ENCODE measurements at regions not wholly inside any gene's neighbourhood (a gene's known extent, or its start where the extent isn't known, plus 50 kb on each side); places are given as distances from the start of the nearest gene placed in this dataset.
A peak's percentile ranks its signal among the peaks of the same experiment; 100 is the strongest.

GRCh38 chr11:128214263-128214662 lies 373.1 kb downstream of the ETS1 start:
- H3K36me3 ChIP-seq (ENCODE audit: insufficient read depth, low read length) = no peaks in the 10 kb centered on the region
- DNase-seq (ENCODE audit: low read depth) (no peak), FAIRE-seq (no peak)
- Mint-ChIP-seq H3K9me3 (ENCODE audit: unreplicated experiment) (peaks cover 4% of the 10 kb centered on the region), H3K4me1 (ENCODE audit: low read depth, unreplicated experiment) (peaks cover 28% of the 10 kb centered on the region), H3K27me3 (ENCODE audit: low read depth, unreplicated experiment) (no peaks in the 10 kb centered on the region), H3K4me3 (ENCODE audit: unreplicated experiment) (no peak overlapping the region), H3K36me3 (ENCODE audit: low read depth, unreplicated experiment) (peaks cover 2% of the 10 kb centered on the region), H3K27ac (ENCODE audit: unreplicated experiment) (no peak overlapping the region)
- H3K4me3 ChIP-seq (ENCODE audit: insufficient read depth, low read depth, low read length) = no peak overlapping the region
- no peaks in the 10 kb centered on the region for H3K9me3 ChIP-seq (ENCODE audit: insufficient read depth, low read depth, low read length)
- H3K27me3 ChIP-seq (ENCODE audit: insufficient read depth, low read length) = no peaks in the 10 kb centered on the region
- no peaks in the 10 kb centered on the region for H3K79me2 ChIP-seq (ENCODE audit: insufficient read depth, low read length)
- H3K4me2 ChIP-seq (ENCODE audit: low read length) = no peak overlapping the region
- H3K9ac ChIP-seq (ENCODE audit: low read length) = no peak overlapping the region
- no peak overlapping the region for H2AFZ ChIP-seq (ENCODE audit: low read depth, low read length)
- no peaks in the 10 kb centered on the region for H4K20me1 ChIP-seq (ENCODE audit: insufficient read depth, low read length)
- H3K27ac ChIP-seq (ENCODE audit: low read depth, low read length) = no peak overlapping the region
- H3K4me1 ChIP-seq (ENCODE audit: insufficient read depth, low read length) = peaks cover 22% of the 10 kb centered on the region
- TF ChIP-seq, protein P1, sequence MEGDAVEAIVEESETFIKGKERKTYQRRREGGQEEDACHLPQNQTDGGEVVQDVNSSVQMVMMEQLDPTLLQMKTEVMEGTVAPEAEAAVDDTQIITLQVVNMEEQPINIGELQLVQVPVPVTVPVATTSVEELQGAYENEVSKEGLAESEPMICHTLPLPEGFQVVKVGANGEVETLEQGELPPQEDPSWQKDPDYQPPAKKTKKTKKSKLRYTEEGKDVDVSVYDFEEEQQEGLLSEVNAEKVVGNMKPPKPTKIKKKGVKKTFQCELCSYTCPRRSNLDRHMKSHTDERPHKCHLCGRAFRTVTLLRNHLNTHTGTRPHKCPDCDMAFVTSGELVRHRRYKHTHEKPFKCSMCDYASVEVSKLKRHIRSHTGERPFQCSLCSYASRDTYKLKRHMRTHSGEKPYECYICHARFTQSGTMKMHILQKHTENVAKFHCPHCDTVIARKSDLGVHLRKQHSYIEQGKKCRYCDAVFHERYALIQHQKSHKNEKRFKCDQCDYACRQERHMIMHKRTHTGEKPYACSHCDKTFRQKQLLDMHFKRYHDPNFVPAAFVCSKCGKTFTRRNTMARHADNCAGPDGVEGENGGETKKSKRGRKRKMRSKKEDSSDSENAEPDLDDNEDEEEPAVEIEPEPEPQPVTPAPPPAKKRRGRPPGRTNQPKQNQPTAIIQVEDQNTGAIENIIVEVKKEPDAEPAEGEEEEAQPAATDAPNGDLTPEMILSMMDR (IDR thresholded peaks at IDR 0.05; ENCODE audit: insufficient read depth, low read depth, low read length) = no peak

- Histone ChIP-seq H3K4me3 (ENCODE audit: insufficient read depth, low read depth, low read length) (no peak overlapping the region), H3K4me2 (ENCODE audit: low read length) (no peak overlapping the region), H3K27me3 (ENCODE audit: insufficient read depth, low read length) (no peaks in the 10 kb centered on the region), H3K9me3 (ENCODE audit: insufficient read depth, low read depth, low read length) (no peaks in the 10 kb centered on the region), H3K36me3 (ENCODE audit: insufficient read depth, low read length) (no peaks in the 10 kb centered on the region), H3K9ac (ENCODE audit: low read length) (no peak overlapping the region), H3K79me2 (ENCODE audit: insufficient read depth, low read length) (no peaks in the 10 kb centered on the region), H3K4me1 (ENCODE audit: insufficient read depth, low read length) (peaks cover 26% of the 10 kb centered on the region), H3K27ac (ENCODE audit: low read depth, low read length) (no peak overlapping the region), H2AFZ (ENCODE audit: low read depth, low read length) (no peak overlapping the region), H4K20me1 (ENCODE audit: insufficient read depth, low read length) (no peaks in the 10 kb centered on the region)
- peaks cover 31% of the 10 kb centered on the region for H3K4me1 Mint-ChIP-seq (ENCODE audit: low read depth, unreplicated experiment)
- peaks cover 4% of the 10 kb centered on the region for H3K9me3 Mint-ChIP-seq (ENCODE audit: unreplicated experiment)
- H3K27me3 Mint-ChIP-seq (ENCODE audit: low read depth, unreplicated experiment) = no peaks in the 10 kb centered on the region
- no peak overlapping the region for H3K27ac Mint-ChIP-seq (ENCODE audit: unreplicated experiment)
- DNase-seq (ENCODE audit: low read depth) (no peak), FAIRE-seq (no peak)
- H3K36me3 Mint-ChIP-seq (ENCODE audit: low read depth, unreplicated experiment) = peaks cover 2% of the 10 kb centered on the region
- TF ChIP-seq EZH2 (IDR thresholded peaks at IDR 0.05; ENCODE audit: insufficient read depth, low read length) = no peak
- TF ChIP-seq, protein P1 (IDR thresholded peaks at IDR 0.05; ENCODE audit: insufficient read depth, low read depth, low read length) = no peak
- no peak overlapping the region for H3K4me3 Mint-ChIP-seq (ENCODE audit: unreplicated experiment)
These were observed 373.9 kb downstream of the ETS1 start for GRCh38 chr11:128213461-128213860.

DNA sequence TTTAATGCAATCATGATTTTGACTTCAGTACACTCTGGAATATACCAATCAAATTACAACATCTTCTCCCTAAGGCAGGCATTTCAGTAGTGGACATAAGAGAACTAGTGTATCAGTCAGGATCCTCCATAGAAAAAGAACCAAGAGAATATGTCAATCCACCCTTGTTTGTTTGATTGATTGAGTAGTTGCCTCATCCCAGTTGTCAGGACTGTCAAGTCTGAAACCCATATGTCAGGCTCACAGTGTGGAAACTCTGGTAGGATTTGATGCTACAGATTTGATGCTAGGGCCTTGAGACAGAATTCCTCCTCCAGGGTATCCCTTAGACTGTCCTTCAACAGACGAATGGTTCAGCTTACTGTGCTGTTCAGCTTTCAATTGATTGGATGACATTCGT lies 375.0 kb downstream of the ETS1 start:
- no peak overlapping the region for H3K4me2 ChIP-seq (ENCODE audit: low read length)
- H3K27me3 ChIP-seq (ENCODE audit: insufficient read depth, low read length) = no peaks in the 10 kb centered on the region
- no peak overlapping the region for H3K4me3 ChIP-seq (ENCODE audit: insufficient read depth, low read depth, low read length)
- H3K36me3 ChIP-seq (ENCODE audit: insufficient read depth, low read length) = no peaks in the 10 kb centered on the region
- H3K27me3 Mint-ChIP-seq (ENCODE audit: low read depth, unreplicated experiment) = no peaks in the 10 kb centered on the region
- no peaks in the 10 kb centered on the region for H3K9me3 ChIP-seq (ENCODE audit: insufficient read depth, low read depth, low read length)
- TF ChIP-seq EZH2 (IDR thresholded peaks at IDR 0.05; ENCODE audit: insufficient read depth, low read length) = no peak
- TF ChIP-seq, protein P1 (IDR thresholded peaks at IDR 0.05; ENCODE audit: insufficient read depth, low read depth, low read length) = no peak
- no peak overlapping the region for H3K9ac ChIP-seq (ENCODE audit: low read length)
- peaks cover 37% of the 10 kb centered on the region for H3K4me1 ChIP-seq (ENCODE audit: insufficient read depth, low read length)
- no peak overlapping the region for H3K27ac ChIP-seq (ENCODE audit: low read depth, low read length)
- no peaks in the 10 kb centered on the region for H3K79me2 ChIP-seq (ENCODE audit: insufficient read depth, low read length)
- H3K36me3 Mint-ChIP-seq (ENCODE audit: low read depth, unreplicated experiment) = peaks cover 2% of the 10 kb centered on the region
- DNase-seq (ENCODE audit: low read depth) (no peak), FAIRE-seq (peak; percentile 80)
- peaks cover 43% of the 10 kb centered on the region for H3K4me1 Mint-ChIP-seq (ENCODE audit: low read depth, unreplicated experiment)
- H3K27ac Mint-ChIP-seq (ENCODE audit: unreplicated experiment) = peak overlapping the region; percentile 3
- H3K4me3 Mint-ChIP-seq (ENCODE audit: unreplicated experiment) = no peak overlapping the region
- H4K20me1 ChIP-seq (ENCODE audit: insufficient read depth, low read length) = no peaks in the 10 kb centered on the region
- H3K9me3 Mint-ChIP-seq (ENCODE audit: unreplicated experiment) = peaks cover 4% of the 10 kb centered on the region
- H2AFZ ChIP-seq (ENCODE audit: low read depth, low read length) = no peak overlapping the region

Measured in astrocyte (in vitro differentiated cells and primary cell).